ENCODE measurements at regions not wholly inside any gene's neighbourhood (a gene's known extent, or its start where the extent isn't known, plus 50 kb on each side); places are given as distances from the start of the nearest gene placed in this dataset.
"Not testable (repeated sequence)": the region's sequence is repeated elsewhere in the genome, so short reads cannot be mapped to it uniquely, and the experiment has no call there.

- DNase-seq: no peak
- Histone ChIP-seq H3K36me3 (peaks cover 0 to 98% of the 10 kb centered on the region in 2 donors), H3K27ac (no peak overlapping the region)
Observed at GRCh38 chr7:67311901-67312300, 315.3 kb downstream of the TYW1 start.

GRCh38 chr7:67313213-67313612 lies 316.6 kb downstream of the TYW1 start:
- TF ChIP-seq CTCF (IDR thresholded peaks at IDR 0.05): no peak
- H3K27ac ChIP-seq: no peak overlapping the region
- no peaks in the 10 kb centered on the region for H3K9me3 ChIP-seq
- no peak overlapping the region for H3K4me3 ChIP-seq
- no peaks in the 10 kb centered on the region for H3K27me3 ChIP-seq
- H3K36me3 ChIP-seq: peaks cover 0 to 96% of the 10 kb centered on the region in 2 donors
- ATAC-seq (no peak), DNase-seq (no peak)
- intact Hi-C loops (cut with DNase I): no loop called here
- H3K4me1 ChIP-seq: no peaks in the 10 kb centered on the region

More at GRCh38 chr7:67311901-67312300, 315.3 kb downstream of the TYW1 start:
- Histone ChIP-seq H3K27me3 (no peaks in the 10 kb centered on the region), H3K4me1 (no peaks in the 10 kb centered on the region), H3K4me3 (no peak overlapping the region), H3K9me3 (no peaks in the 10 kb centered on the region)
- no peak for TF ChIP-seq CTCF (IDR thresholded peaks at IDR 0.05)
- intact Hi-C loops (cut with DNase I): no loop called here
- no peak for ATAC-seq

- ATAC-seq; intact Hi-C loops (cut with DNase I); H3K9me3 ChIP-seq; H3K4me3 ChIP-seq; H3K27me3 ChIP-seq; H3K4me1 ChIP-seq; H3K27ac ChIP-seq; DNase-seq: not testable (repeated sequence)
- peaks cover 0 to 90% of the 10 kb centered on the region in 2 donors for H3K36me3 ChIP-seq
Observed at GRCh38 chr7:67316902-67317301, 320.3 kb downstream of the TYW1 start.

GRCh38 chr7:67328257-67328656 lies 331.6 kb downstream of the TYW1 start:
- H3K36me3 ChIP-seq; ATAC-seq; intact Hi-C loops (cut with DNase I); H3K27me3 ChIP-seq; DNase-seq; H3K4me3 ChIP-seq; H3K4me1 ChIP-seq; H3K9me3 ChIP-seq; H3K27ac ChIP-seq: not testable (repeated sequence)

- H3K27ac ChIP-seq; H3K27me3 ChIP-seq; intact Hi-C loops (cut with DNase I); H3K4me3 ChIP-seq; H3K9me3 ChIP-seq; H3K4me1 ChIP-seq; DNase-seq; H3K36me3 ChIP-seq; ATAC-seq: not testable (repeated sequence)
Observed at GRCh38 chr7:67335165-67335564, 338.5 kb downstream of the TYW1 start.

GRCh38 chr7:67335663-67336062 lies 339.0 kb downstream of the TYW1 start:
- DNase-seq; H3K4me1 ChIP-seq; H3K27ac ChIP-seq; H3K9me3 ChIP-seq; H3K4me3 ChIP-seq; intact Hi-C loops (cut with DNase I); H3K27me3 ChIP-seq; ATAC-seq: not testable (repeated sequence)
- H3K36me3 ChIP-seq: peaks cover 0 to 13% of the 10 kb centered on the region in 2 donors

- DNase-seq; H3K27me3 ChIP-seq; H3K27ac ChIP-seq; H3K9me3 ChIP-seq; H3K4me3 ChIP-seq; intact Hi-C loops (cut with DNase I); ATAC-seq; H3K4me1 ChIP-seq: not testable (repeated sequence)
- H3K36me3 ChIP-seq: peaks cover 0 to 17% of the 10 kb centered on the region in 2 donors
Observed at GRCh38 chr7:67338545-67338944, 341.9 kb downstream of the TYW1 start.

- H3K9me3 ChIP-seq: peaks cover 0 to 11% of the 10 kb centered on the region in 2 donors
- no peak for ATAC-seq
- no peak overlapping the region for H3K4me3 ChIP-seq
- H3K27ac ChIP-seq: no peak overlapping the region
- H3K27me3 ChIP-seq: no peaks in the 10 kb centered on the region
- TF ChIP-seq CTCF (IDR thresholded peaks at IDR 0.05): no peak
- intact Hi-C loops (cut with DNase I): no loop called here
- no peak for DNase-seq
- peaks cover 0 to 26% of the 10 kb centered on the region in 2 donors for H3K36me3 ChIP-seq
- no peaks in the 10 kb centered on the region for H3K4me1 ChIP-seq
Observed at GRCh38 chr7:67341153-67341768, 344.6 kb downstream of the TYW1 start.
